ENCODE measurements at regions not wholly inside any gene's neighbourhood (a gene's known extent, or its start where the extent isn't known, plus 50 kb on each side); places are given as distances from the start of the nearest gene placed in this dataset.

DNA sequence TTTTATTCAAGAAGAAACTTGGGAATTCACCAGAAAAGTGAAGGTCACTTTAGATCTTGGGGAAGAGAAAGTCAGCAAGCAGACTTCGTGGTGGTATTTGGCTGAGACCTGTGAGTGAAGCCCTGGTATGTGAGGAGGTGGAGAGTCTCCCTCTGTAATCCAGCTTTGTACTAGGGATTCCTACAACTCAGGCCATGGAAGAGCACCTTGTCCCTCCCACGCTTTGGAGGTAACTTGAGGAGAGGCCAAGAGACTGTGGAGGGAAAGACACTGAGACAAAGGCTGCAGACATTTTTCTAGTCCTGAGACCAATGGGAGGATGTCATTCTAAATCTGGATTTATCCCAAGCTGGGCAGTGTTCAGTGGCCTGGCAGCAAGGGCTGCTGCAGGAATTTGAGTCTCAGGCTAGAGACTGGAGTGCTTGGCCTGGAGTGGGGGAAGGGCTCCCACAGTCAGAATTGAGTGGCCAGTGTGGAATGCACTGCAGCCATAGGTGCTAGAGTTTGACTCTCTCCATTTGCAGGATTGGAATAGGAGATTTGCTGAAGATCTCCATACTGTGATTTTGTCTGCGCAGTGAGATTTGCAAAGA, 219.0 kb downstream of the ACTR3 start:
- H3K4me3 ChIP-seq (ENCODE audit: low read depth, low read length) = no peak overlapping the region
- TF ChIP-seq POLR2A (IDR thresholded peaks at IDR 0.05; ENCODE audit: extremely low read depth, insufficient read length) (no peak), MYC (IDR thresholded peaks at IDR 0.05; ENCODE audit: low read depth, low read length) (no peak)
- TF ChIP-seq, protein P1, sequence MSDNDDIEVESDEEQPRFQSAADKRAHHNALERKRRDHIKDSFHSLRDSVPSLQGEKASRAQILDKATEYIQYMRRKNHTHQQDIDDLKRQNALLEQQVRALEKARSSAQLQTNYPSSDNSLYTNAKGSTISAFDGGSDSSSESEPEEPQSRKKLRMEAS (IDR thresholded peaks at IDR 0.05; ENCODE audit: low read depth, low read length) = no peak
- TF ChIP-seq, protein P2, sequence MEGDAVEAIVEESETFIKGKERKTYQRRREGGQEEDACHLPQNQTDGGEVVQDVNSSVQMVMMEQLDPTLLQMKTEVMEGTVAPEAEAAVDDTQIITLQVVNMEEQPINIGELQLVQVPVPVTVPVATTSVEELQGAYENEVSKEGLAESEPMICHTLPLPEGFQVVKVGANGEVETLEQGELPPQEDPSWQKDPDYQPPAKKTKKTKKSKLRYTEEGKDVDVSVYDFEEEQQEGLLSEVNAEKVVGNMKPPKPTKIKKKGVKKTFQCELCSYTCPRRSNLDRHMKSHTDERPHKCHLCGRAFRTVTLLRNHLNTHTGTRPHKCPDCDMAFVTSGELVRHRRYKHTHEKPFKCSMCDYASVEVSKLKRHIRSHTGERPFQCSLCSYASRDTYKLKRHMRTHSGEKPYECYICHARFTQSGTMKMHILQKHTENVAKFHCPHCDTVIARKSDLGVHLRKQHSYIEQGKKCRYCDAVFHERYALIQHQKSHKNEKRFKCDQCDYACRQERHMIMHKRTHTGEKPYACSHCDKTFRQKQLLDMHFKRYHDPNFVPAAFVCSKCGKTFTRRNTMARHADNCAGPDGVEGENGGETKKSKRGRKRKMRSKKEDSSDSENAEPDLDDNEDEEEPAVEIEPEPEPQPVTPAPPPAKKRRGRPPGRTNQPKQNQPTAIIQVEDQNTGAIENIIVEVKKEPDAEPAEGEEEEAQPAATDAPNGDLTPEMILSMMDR (IDR thresholded peaks at IDR 0.05; ENCODE audit: low read depth, low read length) = no peak
- no peak for DNase-seq (ENCODE audit: low read depth)

DNA sequence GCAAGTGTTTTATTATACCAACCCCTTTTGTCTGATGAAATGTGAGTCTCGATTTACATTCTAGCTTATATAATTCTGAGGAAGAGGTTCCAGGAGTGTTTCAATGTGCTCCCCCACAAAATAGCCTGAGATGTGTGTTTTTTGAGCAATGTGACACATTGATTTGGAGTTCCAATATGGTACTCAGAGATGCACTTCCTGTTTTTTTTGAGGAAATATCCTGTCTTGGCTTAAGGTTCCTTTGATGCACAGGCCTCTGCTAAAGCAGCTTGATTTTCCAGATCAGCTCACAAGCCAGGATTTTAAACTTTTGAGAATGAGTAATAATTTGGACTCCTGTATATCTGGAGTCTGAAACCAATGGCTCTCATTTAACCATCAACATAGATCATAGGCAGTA, 221.4 kb downstream of the ACTR3 start:
- TF ChIP-seq MYC (IDR thresholded peaks at IDR 0.05; ENCODE audit: low read depth, low read length) = no peak
- TF ChIP-seq, protein P1 (IDR thresholded peaks at IDR 0.05; ENCODE audit: low read depth, low read length) = no peak
- TF ChIP-seq, protein P2 (IDR thresholded peaks at IDR 0.05; ENCODE audit: low read depth, low read length) = no peak
- no peak for DNase-seq (ENCODE audit: low read depth)
- no peak overlapping the region for H3K4me3 ChIP-seq (ENCODE audit: low read depth, low read length)

DNA sequence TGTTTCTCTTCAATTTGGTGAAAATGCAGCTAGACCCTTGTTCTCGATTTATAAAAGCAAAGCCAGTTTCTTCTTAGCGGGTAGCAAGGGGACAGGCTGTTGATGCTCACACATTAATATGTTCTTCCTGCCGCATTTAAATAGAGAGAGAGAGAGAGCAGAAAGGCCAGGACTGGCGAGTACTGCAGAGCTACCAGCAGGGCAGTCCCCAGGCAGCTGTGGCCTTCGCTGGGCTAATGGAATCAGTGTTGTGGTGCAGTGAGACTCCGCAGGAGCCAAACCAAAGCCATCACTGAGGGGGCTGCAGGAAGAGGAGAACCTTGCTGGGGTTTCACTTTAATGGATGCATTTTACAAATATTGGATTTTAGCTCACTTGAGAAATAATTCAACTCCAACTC, 223.6 kb downstream of the ACTR3 start:
- DNase-seq (ENCODE audit: low read depth) = no peak
- no peak overlapping the region for H3K4me3 ChIP-seq (ENCODE audit: low read depth, low read length)
- TF ChIP-seq, protein P2 (IDR thresholded peaks at IDR 0.05; ENCODE audit: low read depth, low read length) = no peak
- TF ChIP-seq MYC (IDR thresholded peaks at IDR 0.05; ENCODE audit: low read depth, low read length) (no peak), POLR2A (IDR thresholded peaks at IDR 0.05; ENCODE audit: extremely low read depth, insufficient read length) (no peak)
- TF ChIP-seq, protein P1 (IDR thresholded peaks at IDR 0.05; ENCODE audit: low read depth, low read length) = no peak

DNA sequence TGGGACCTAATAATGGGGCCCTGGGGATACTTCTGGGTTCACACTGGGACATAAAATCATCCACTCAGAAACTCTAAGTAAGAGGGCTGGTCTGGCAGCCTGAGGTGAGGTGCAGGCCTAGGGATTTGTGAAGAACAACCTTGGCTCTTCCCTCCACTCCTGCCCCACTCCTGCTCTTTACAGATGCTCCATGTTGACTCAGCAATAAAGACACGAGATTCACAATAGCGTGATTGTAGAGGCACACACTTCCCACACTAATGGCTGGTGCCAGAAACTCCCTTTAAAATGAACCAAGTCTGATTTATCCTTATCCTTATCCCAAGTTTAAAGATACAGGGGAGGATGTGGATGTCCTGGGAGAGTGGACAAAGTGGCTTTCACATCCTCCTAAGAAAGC, 228.2 kb downstream of the ACTR3 start:
- no peak for DNase-seq (ENCODE audit: low read depth)
- TF ChIP-seq, protein P2 (IDR thresholded peaks at IDR 0.05; ENCODE audit: low read depth, low read length) = no peak
- TF ChIP-seq MYC (IDR thresholded peaks at IDR 0.05; ENCODE audit: low read depth, low read length) = no peak
- no peak for TF ChIP-seq POLR2A (IDR thresholded peaks at IDR 0.05; ENCODE audit: extremely low read depth, insufficient read length)
- TF ChIP-seq, protein P1 (IDR thresholded peaks at IDR 0.05; ENCODE audit: low read depth, low read length) = no peak

DNA sequence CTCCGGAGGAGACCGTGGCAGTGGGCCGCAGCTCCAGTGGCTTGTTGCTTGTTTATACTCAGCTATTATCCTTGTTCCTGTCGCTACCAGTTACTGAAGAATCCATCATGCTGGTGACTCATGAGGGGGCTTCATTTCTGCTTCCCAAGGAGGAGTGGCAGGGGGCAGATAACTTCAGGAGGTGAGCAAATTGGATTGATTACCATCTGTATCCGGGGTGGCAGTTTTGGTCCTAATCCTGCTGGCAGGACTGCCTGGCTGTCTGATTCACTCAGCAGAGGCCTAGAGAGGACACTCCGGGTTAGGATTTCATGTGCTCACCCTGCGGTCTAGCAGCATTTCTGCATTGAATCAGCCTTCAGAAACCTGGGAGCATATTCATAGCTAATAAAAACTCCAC, 230.0 kb downstream of the ACTR3 start:
- H3K4me3 ChIP-seq (ENCODE audit: low read depth, low read length) = no peak overlapping the region
- TF ChIP-seq, protein P1 (IDR thresholded peaks at IDR 0.05; ENCODE audit: low read depth, low read length) = no peak
- TF ChIP-seq, protein P2 (IDR thresholded peaks at IDR 0.05; ENCODE audit: low read depth, low read length) = no peak
- TF ChIP-seq MYC (IDR thresholded peaks at IDR 0.05; ENCODE audit: low read depth, low read length) = no peak
- no peak for TF ChIP-seq POLR2A (IDR thresholded peaks at IDR 0.05; ENCODE audit: extremely low read depth, insufficient read length)
- no peak for DNase-seq (ENCODE audit: low read depth)

More for the DNA sequence above, 228.2 kb downstream of the ACTR3 start:
- H3K4me3 ChIP-seq (ENCODE audit: low read depth, low read length) = no peak overlapping the region

All from NB4 (cell line).